ENCODE measurements at regions not wholly inside any gene's neighbourhood (a gene's known extent, or its start where the extent isn't known, plus 50 kb on each side); places are given as distances from the start of the nearest gene placed in this dataset.

DNA sequence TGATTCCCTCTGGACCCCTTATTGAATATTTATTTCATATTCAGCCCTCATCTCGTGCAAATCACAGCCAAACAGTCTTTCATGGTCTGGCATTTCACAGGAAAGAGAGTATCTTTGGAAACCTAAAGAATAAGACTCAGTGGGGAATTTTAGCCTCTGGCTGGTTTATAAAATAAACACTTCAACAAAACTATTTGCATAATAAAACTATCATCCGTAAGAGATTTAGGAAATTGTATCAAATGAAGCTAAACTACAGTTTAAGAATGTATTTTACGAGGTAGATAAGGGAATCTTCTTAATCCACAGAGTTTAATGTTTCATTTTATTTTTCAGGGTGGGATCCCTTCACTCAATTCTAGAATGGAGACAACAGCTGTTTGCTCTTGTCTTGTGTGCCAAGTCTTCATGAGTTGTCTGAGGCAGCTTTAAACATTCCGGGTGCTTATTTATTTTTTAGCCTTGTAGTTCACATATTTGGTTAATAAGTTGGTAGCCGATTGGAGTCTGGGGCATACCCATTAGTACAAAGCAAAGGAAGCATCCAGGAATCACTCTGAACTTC lies 634.4 kb upstream of the KLF12 start:
- ATAC-seq = no peak
- H3K27me3 ChIP-seq = no peaks in the 10 kb centered on the region
- no peaks in the 10 kb centered on the region for H3K36me3 ChIP-seq
- no peaks in the 10 kb centered on the region for H3K9me3 ChIP-seq
- H3K4me3 ChIP-seq = no peak overlapping the region
- intact Hi-C loops (cut with DNase I; ENCODE audit: low total_unique reads) = no loop called here
- TF ChIP-seq, protein P1, sequence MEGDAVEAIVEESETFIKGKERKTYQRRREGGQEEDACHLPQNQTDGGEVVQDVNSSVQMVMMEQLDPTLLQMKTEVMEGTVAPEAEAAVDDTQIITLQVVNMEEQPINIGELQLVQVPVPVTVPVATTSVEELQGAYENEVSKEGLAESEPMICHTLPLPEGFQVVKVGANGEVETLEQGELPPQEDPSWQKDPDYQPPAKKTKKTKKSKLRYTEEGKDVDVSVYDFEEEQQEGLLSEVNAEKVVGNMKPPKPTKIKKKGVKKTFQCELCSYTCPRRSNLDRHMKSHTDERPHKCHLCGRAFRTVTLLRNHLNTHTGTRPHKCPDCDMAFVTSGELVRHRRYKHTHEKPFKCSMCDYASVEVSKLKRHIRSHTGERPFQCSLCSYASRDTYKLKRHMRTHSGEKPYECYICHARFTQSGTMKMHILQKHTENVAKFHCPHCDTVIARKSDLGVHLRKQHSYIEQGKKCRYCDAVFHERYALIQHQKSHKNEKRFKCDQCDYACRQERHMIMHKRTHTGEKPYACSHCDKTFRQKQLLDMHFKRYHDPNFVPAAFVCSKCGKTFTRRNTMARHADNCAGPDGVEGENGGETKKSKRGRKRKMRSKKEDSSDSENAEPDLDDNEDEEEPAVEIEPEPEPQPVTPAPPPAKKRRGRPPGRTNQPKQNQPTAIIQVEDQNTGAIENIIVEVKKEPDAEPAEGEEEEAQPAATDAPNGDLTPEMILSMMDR (IDR thresholded peaks at IDR 0.05 in 4 of 5, conservative IDR thresholded peaks at IDR 0.05 in 1 of 5) = no peak
- no peak for TF ChIP-seq POLR2A (IDR thresholded peaks at IDR 0.05)
- no peak overlapping the region for H3K27ac ChIP-seq
- in situ Hi-C loops (cut with MboI; ENCODE audit: low sequenced_read_pairs in 4 of 4) = no loop called here
- no peak for DNase-seq
- no peaks in the 10 kb centered on the region for H3K4me1 ChIP-seq

DNA sequence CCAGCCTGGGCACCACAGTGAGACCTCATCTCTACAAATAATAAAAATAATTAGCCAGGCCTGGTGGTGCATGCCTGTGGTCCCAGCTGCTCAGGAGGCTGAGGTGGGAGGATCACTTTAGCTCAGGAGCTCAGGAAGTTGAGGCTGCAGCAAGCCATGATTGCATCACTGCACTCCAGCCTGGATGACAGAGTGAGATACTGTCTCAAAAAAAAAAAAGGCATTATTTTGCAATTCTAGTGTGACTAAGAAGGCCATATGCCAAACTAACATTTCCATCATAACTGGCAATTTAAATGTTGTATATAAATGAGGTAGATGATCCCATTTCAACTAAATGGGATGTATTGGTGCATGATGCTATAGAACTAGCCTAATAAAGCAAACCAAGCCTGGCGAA lies 632.8 kb upstream of the KLF12 start:
- Histone ChIP-seq H3K9me3 (no peaks in the 10 kb centered on the region), H3K4me1 (no peaks in the 10 kb centered on the region), H3K27me3 (no peaks in the 10 kb centered on the region), H3K36me3 (no peaks in the 10 kb centered on the region), H3K27ac (no peak overlapping the region), H3K4me3 (no peak overlapping the region)
- in situ Hi-C loops (cut with MboI; ENCODE audit: low sequenced_read_pairs in 4 of 4) = no loop called here
- intact Hi-C loops (cut with DNase I; ENCODE audit: low total_unique reads) = no loop called here
- DNase-seq (peak in 1 of 2 donors; percentile 17), ATAC-seq (no peak)
- TF ChIP-seq POLR2A (IDR thresholded peaks at IDR 0.05) = no peak
- TF ChIP-seq, protein P1 (IDR thresholded peaks at IDR 0.05 in 4 of 5, conservative IDR thresholded peaks at IDR 0.05 in 1 of 5) = no peak

DNA sequence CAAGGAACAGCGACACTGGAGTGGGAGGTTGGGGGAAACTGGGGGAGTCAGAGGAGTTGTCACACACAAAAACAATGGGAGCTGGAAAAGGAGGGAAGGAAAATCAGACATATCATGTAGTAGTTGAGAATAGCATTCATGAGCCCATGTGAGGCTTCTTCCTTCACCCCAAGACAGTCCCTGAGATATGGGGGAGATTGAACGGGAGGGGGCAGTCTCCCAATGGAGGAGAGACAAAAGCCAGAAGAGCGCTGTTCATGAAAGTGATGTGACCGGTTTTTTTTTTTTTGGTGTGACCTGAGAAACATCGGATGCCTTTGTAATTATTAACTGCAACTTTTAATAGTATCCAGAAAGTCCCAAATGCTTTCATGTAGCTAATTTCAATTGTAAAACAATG lies 631.8 kb upstream of the KLF12 start:
- no peak overlapping the region for H3K4me3 ChIP-seq
- DNase-seq (no peak), ATAC-seq (no peak)
- H3K4me1 ChIP-seq = no peaks in the 10 kb centered on the region
- intact Hi-C loops (cut with DNase I; ENCODE audit: low total_unique reads) = no loop called here
- TF ChIP-seq, protein P1 (IDR thresholded peaks at IDR 0.05 in 4 of 5, conservative IDR thresholded peaks at IDR 0.05 in 1 of 5) = no peak
- no peak for TF ChIP-seq POLR2A (IDR thresholded peaks at IDR 0.05)
- no peaks in the 10 kb centered on the region for H3K9me3 ChIP-seq
- no peaks in the 10 kb centered on the region for H3K36me3 ChIP-seq
- H3K27me3 ChIP-seq = no peaks in the 10 kb centered on the region
- in situ Hi-C loops (cut with MboI; ENCODE audit: low sequenced_read_pairs in 4 of 4) = no loop called here
- H3K27ac ChIP-seq = no peak overlapping the region

DNA sequence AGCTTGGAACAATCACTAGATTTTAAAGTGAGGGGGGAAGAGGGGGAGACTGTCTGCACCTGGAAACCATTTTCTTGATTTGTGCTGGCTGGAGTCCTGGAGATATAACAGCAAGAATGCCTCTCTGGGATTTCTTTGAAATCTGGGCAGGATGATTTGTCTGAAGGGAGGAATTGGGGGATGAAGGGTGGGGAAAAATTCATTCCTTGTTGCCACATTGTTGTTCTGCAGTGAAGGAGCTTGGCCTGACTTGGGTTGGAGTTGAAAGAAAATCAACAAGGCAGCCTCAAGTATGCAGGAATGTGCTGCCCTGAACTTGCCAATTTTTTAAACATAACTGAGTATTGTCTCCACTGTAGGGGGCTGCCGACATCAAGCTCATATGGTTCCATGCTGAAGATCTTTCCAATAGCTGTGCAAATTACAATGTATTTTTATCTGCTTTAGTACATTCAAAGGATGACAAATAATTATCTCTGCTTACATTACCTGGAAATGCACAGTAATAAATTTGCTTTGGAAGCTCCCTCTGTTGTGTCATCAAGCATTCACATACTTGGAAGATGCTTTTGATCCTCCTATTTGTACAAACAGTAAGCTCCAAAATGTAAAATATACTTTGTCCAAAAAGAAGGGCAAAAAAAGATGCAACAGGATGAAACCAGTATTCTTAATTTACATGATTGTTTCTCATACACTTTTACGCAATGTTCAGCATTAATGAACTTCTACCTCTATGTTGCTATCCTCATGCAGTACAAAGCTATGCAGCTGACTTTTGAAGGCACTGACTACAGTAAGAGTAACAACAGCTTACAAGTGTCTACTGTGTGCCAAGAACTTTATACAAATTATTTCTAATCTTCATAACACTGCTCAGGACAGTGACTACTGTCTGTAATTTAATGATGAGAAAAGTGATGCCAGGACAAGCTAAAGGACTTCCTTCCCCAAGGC lies 627.9 kb upstream of the KLF12 start:
- no peak for DNase-seq
- H3K36me3 ChIP-seq = no peaks in the 10 kb centered on the region
- intact Hi-C loops (cut with DNase I; ENCODE audit: low total_unique reads) = no loop called here
- no peak overlapping the region for H3K27ac ChIP-seq
- H3K9me3 ChIP-seq = no peaks in the 10 kb centered on the region
- no peak for TF ChIP-seq POLR2A (IDR thresholded peaks at IDR 0.05)
- TF ChIP-seq, protein P1 (IDR thresholded peaks at IDR 0.05 in 4 of 5, conservative IDR thresholded peaks at IDR 0.05 in 1 of 5) = no peak
- H3K27me3 ChIP-seq = no peaks in the 10 kb centered on the region
- in situ Hi-C loops (cut with MboI; ENCODE audit: low sequenced_read_pairs in 4 of 4) = no loop called here
- ATAC-seq = no peak
- H3K4me1 ChIP-seq = no peaks in the 10 kb centered on the region
- H3K4me3 ChIP-seq = no peak overlapping the region

Data from gastrocnemius medialis (tissue), 4 donors.